ENCODE measurements at regions not wholly inside any gene's neighbourhood (a gene's known extent, or its start where the extent isn't known, plus 50 kb on each side); places are given as distances from the start of the nearest gene placed in this dataset.

GRCh38 chr13:78022164-78022877 is 103.7 kb upstream of the EDNRB start:
- no peak overlapping the region for H3K4me3 ChIP-seq (ENCODE audit: low read depth, low read length)
- DNase-seq (ENCODE audit: low read depth), result no peak
- TF ChIP-seq CTCF (IDR thresholded peaks at IDR 0.05; ENCODE audit: control insufficient read depth, extremely low read depth, insufficient read depth), result no peak

- DNase-seq (ENCODE audit: low read depth), result no peak
Observed at GRCh38 chr13:78020861-78021260, 102.2 kb upstream of the EDNRB start.

GRCh38 chr13:78015782-78016181 is 97.2 kb upstream of the EDNRB start:
- H3K4me3 ChIP-seq (ENCODE audit: low read depth, low read length), result no peak overlapping the region
- no peak for DNase-seq (ENCODE audit: low read depth)
- no peak for TF ChIP-seq CTCF (IDR thresholded peaks at IDR 0.05; ENCODE audit: control insufficient read depth, extremely low read depth, insufficient read depth)

More at GRCh38 chr13:78020861-78021260, 102.2 kb upstream of the EDNRB start:
- no peak for TF ChIP-seq CTCF (IDR thresholded peaks at IDR 0.05; ENCODE audit: control insufficient read depth, extremely low read depth, insufficient read depth)
- no peak overlapping the region for H3K4me3 ChIP-seq (ENCODE audit: low read depth, low read length)

- H3K4me3 ChIP-seq (ENCODE audit: low read depth, low read length), result no peak overlapping the region
- no peak for DNase-seq (ENCODE audit: low read depth)
- TF ChIP-seq CTCF (IDR thresholded peaks at IDR 0.05; ENCODE audit: control insufficient read depth, extremely low read depth, insufficient read depth), result peak; percentile 8; the same call in 1 of the 2 replicates
Observed at GRCh38 chr13:78012046-78012445, 93.4 kb upstream of the EDNRB start.

GRCh38 chr13:78004821-78005220 is 86.2 kb upstream of the EDNRB start:
- no peak overlapping the region for H3K4me3 ChIP-seq (ENCODE audit: low read depth, low read length)
- DNase-seq (ENCODE audit: low read depth), result no peak
- TF ChIP-seq CTCF (IDR thresholded peaks at IDR 0.05; ENCODE audit: control insufficient read depth, extremely low read depth, insufficient read depth), result no peak

GRCh38 chr13:77999746-78000145 is 81.1 kb upstream of the EDNRB start:
- no peak for TF ChIP-seq CTCF (IDR thresholded peaks at IDR 0.05; ENCODE audit: control insufficient read depth, extremely low read depth, insufficient read depth)
- DNase-seq (ENCODE audit: low read depth), result no peak
- no peak overlapping the region for H3K4me3 ChIP-seq (ENCODE audit: low read depth, low read length)

- H3K4me3 ChIP-seq (ENCODE audit: low read depth, low read length), result no peak overlapping the region
- TF ChIP-seq CTCF (IDR thresholded peaks at IDR 0.05; ENCODE audit: control insufficient read depth, extremely low read depth, insufficient read depth), result no peak
- DNase-seq (ENCODE audit: low read depth), result no peak
Observed at GRCh38 chr13:77994166-77994565, 75.5 kb upstream of the EDNRB start.

Measured in LNCaP clone FGC (cell line).